ENCODE measurements at regions not wholly inside any gene's neighbourhood (a gene's known extent, or its start where the extent isn't known, plus 50 kb on each side); places are given as distances from the start of the nearest gene placed in this dataset.

DNA sequence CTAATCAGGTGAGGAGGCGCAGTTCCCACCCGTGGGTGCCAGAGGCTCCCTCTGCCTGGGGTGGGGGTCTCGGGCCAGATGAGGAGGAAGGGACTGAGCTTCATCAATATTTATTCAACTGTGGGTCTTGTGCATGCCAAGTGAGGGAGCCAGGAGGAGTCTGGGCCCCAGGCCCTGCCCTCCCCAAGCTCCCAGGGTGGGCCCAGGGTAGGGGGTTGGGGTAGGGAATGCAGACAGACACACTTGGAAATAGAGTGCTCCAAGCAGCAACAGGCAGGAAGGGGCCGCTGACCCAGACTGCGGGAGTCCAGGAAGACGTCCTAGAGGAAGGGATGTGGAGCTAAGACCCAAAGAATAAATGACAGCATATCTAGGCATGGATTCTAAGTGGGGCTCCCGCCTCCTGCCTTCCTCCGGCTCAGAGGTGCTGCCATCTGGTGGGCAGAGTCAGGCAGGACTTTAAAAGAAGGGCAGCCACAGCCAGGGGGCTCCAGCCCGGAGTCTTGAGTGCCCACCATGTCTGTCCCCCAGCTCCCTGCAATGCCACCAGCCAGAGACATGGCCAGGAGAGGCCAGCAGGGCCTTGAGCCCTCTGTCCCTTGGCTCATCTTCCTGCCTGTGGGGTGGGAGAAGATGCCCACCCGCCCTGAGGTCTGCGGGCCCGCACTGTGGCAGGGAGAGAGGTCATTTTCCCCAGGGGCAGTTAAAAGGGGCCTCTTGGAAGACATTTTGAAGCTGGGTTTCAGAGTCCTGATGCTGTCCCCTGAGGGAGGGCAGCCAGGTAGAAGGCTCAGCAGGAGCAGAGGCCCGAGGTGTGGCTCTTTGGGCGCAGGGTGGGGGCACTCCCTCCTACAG lies 70.1 kb downstream of the PHETA1 start:
- no peaks in the 10 kb centered on the region for H3K36me3 ChIP-seq
- H3K4me1 ChIP-seq = no peaks in the 10 kb centered on the region
- H3K4me3 ChIP-seq = no peak overlapping the region
- no peaks in the 10 kb centered on the region for H3K9me3 ChIP-seq
- peaks cover 12% of the 10 kb centered on the region for H3K27me3 ChIP-seq
- 30% methylated on average over 9 of the region's 14 CpGs for WGBS
- no peak for DNase-seq (ENCODE audit: low spot score in 2 of 2)
- H3K27ac ChIP-seq = no peak overlapping the region
- no peak for TF ChIP-seq POLR2AphosphoS5 (IDR thresholded peaks at IDR 0.05)
- TF ChIP-seq, protein P1, sequence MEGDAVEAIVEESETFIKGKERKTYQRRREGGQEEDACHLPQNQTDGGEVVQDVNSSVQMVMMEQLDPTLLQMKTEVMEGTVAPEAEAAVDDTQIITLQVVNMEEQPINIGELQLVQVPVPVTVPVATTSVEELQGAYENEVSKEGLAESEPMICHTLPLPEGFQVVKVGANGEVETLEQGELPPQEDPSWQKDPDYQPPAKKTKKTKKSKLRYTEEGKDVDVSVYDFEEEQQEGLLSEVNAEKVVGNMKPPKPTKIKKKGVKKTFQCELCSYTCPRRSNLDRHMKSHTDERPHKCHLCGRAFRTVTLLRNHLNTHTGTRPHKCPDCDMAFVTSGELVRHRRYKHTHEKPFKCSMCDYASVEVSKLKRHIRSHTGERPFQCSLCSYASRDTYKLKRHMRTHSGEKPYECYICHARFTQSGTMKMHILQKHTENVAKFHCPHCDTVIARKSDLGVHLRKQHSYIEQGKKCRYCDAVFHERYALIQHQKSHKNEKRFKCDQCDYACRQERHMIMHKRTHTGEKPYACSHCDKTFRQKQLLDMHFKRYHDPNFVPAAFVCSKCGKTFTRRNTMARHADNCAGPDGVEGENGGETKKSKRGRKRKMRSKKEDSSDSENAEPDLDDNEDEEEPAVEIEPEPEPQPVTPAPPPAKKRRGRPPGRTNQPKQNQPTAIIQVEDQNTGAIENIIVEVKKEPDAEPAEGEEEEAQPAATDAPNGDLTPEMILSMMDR (IDR thresholded peaks at IDR 0.05) = peak; percentile 22 to 76

DNA sequence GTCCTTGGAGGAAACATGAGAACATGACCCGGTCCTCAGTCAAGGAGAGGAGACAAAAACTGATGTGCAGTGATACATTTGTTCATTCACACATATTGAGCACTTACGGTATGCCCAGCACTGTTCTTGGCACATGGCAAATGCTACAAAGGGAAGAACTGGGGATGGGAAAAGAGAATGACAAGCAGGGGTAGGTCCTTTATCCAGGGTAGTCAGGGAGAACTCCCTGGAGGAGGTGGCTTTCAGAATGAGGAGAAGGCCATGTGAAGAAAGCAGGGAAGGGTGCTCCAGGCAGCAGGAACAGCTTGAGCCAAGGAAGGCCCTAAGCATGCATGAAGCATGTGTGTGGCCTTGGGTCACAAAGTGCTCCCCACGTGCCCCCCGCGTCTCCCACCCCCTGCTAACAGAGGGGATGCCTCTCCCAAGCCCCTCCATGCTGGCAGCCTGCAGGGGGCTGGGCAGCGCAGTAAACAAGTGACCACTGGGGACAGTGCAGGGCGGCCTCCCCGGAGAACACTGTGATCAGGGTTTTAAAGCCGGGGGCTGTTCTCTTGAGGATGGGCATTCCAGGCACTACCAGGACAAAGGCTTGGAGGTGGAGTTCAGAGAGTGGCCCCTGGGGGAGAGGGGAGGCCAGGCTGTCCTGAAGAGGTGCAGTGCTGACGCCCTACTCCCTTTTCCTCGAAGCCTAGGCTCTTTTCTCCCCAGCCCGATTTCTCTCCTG lies 71.0 kb downstream of the PHETA1 start:
- H3K4me3 ChIP-seq = no peak overlapping the region
- no peak for DNase-seq (ENCODE audit: low spot score in 2 of 2)
- WGBS = 75% methylated on average over 5 of the region's 12 CpGs
- H3K27ac ChIP-seq = no peak overlapping the region
- no peaks in the 10 kb centered on the region for H3K9me3 ChIP-seq
- H3K27me3 ChIP-seq = peaks cover 12% of the 10 kb centered on the region
- TF ChIP-seq, protein P1 (IDR thresholded peaks at IDR 0.05) = no peak
- no peak for TF ChIP-seq EP300 (IDR thresholded peaks at IDR 0.05)
- no peak for TF ChIP-seq POLR2AphosphoS5 (IDR thresholded peaks at IDR 0.05)
- no peak for TF ChIP-seq POLR2A (IDR thresholded peaks at IDR 0.05)
- H3K4me1 ChIP-seq = no peaks in the 10 kb centered on the region
- H3K36me3 ChIP-seq = no peaks in the 10 kb centered on the region

DNA sequence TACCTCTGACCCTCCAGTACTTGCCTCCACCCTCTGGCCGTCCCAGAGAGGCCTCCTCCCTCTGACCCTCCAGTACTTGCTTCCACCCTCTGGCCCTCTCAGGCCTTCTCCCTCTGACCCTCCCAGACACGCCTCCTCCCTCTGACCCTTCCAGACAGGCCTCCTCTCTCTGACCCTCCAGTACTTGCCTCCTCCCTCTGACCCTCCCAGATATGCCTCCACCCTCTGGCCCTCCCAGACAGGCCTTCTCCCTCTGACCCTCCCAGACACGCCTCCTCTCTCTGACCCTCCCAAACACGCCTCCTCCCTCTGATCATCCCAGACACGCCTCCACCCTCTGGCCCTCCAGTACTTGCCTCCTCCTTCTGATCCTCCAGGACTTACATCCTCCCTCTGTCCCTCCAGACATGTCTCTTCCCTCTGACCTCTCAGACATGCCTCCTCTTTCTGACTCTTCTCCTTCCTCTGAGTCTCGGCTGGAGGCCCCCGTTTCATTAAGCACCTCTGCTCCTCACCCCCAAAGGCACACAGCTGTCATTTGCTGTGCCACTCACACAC lies 71.9 kb downstream of the PHETA1 start:
- H3K4me3 ChIP-seq = no peak overlapping the region
- DNase-seq (ENCODE audit: low spot score in 2 of 2) = no peak
- no peaks in the 10 kb centered on the region for H3K4me1 ChIP-seq
- H3K27ac ChIP-seq = no peak overlapping the region
- H3K9me3 ChIP-seq = no peaks in the 10 kb centered on the region
- 76% methylated on average over 7 of the region's 7 CpGs for whole genome bisulfite sequencing
- H3K36me3 ChIP-seq = no peaks in the 10 kb centered on the region
- H3K27me3 ChIP-seq = peaks cover 12% of the 10 kb centered on the region
- no peak for TF ChIP-seq POLR2A (IDR thresholded peaks at IDR 0.05)
- no peak for TF ChIP-seq POLR2AphosphoS5 (IDR thresholded peaks at IDR 0.05)
- TF ChIP-seq EP300 (IDR thresholded peaks at IDR 0.05) = no peak
- TF ChIP-seq, protein P1 (IDR thresholded peaks at IDR 0.05) = no peak

DNA sequence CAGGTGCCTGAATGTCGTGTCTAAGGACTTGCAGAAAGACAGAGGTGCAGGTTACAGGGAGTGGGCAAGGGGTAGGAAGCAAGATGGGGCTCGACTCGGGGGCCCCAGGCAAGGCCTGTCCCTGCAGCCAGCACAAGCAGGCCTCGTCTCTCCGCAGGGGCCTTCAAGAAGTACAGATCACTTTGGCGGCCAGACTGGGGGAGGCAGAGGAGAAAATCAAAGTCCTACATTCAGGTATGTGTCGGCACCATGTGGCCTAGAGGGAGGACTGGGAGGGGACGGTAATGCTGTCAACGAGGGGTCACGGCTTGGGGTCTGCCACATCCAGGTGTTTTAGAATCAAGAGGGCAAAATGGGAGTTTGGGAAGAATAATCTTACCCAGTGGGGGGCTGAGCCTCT lies 73.7 kb downstream of the PHETA1 start:
- Histone ChIP-seq H3K27ac (no peak overlapping the region), H3K4me1 (no peaks in the 10 kb centered on the region), H3K36me3 (no peaks in the 10 kb centered on the region), H3K4me3 (no peak overlapping the region), H3K9me3 (no peaks in the 10 kb centered on the region), H3K27me3 (peaks cover 12% of the 10 kb centered on the region)
- no peak for DNase-seq (ENCODE audit: low spot score in 2 of 2)
- 76% methylated on average over 10 of the region's 10 CpGs for WGBS
- TF ChIP-seq, protein P1 (IDR thresholded peaks at IDR 0.05) = no peak
- TF ChIP-seq EP300 (IDR thresholded peaks at IDR 0.05) (no peak), POLR2A (IDR thresholded peaks at IDR 0.05) (no peak), POLR2AphosphoS5 (IDR thresholded peaks at IDR 0.05) (no peak)
